ENCODE measurements at regions not wholly inside any gene's neighbourhood (a gene's known extent, or its start where the extent isn't known, plus 50 kb on each side); places are given as distances from the start of the nearest gene placed in this dataset.

- TF ChIP-seq ARID4B (CRISPR knock-in tag; IDR thresholded peaks at IDR 0.05; ENCODE audit: borderline replicate concordance) (no peak), TCF7 (CRISPR knock-in tag; IDR thresholded peaks at IDR 0.05; ENCODE audit: low read depth) (no peak), CTCF (IDR thresholded peaks at IDR 0.05) (no peak), CBFB (CRISPR knock-in tag; IDR thresholded peaks at IDR 0.05; ENCODE audit: low read depth) (no peak), TEAD4 (CRISPR knock-in tag; IDR thresholded peaks at IDR 0.05) (no peak), CREB1 (CRISPR knock-in tag; IDR thresholded peaks at IDR 0.05) (no peak), MAX (CRISPR knock-in tag; IDR thresholded peaks at IDR 0.05) (no peak), ATF2 (CRISPR knock-in tag; IDR thresholded peaks at IDR 0.05; ENCODE audit: borderline replicate concordance, low read depth) (no peak), ZNF425 (CRISPR knock-in tag; conservative IDR thresholded peaks at IDR 0.05) (no peak), ATF6 (CRISPR knock-in tag; IDR thresholded peaks at IDR 0.05) (no peak), GRHL2 (CRISPR knock-in tag; IDR thresholded peaks at IDR 0.05; ENCODE audit: insufficient replicate concordance, severe bottlenecking) (no peak), NR3C1 (CRISPR knock-in tag; conservative IDR thresholded peaks at IDR 0.05; ENCODE audit: low read depth) (no peak)
These were observed 133.2 kb upstream of the CENPW start for GRCh38 chr6:126206504-126207246.

Data from WTC11 (cell line).